Thoracic aorta (tissue), 2 donors: ENCODE measurements at regions not wholly inside any gene's neighbourhood (a gene's known extent, or its start where the extent isn't known, plus 50 kb on each side); places are given as distances from the start of the nearest gene placed in this dataset.

ENCODE experiments used
- ATAC-seq: fragments of 150-250 bp; one replicate; pipeline ENCODE4 v1.8.0; 2017; ENCODE audit warnings: low read depth; ENCODE audit not compliant: insufficient number of reproducible peaks, low FRiP score
- DNase-seq: peaks from one replicate; pipeline ENCODE4 v3.0.0-alpha.2; 2020; ENCODE audit warnings: low spot score
- H3K27ac ChIP-seq, 2 donors: fragments of 200-600 bp; sonication (generic); 1 replicate in 1 of 2; 2 replicates in 1 of 2; pipeline ENCODE4 v1.5.1; 2016; ENCODE audit warnings: mild to moderate bottlenecking in 2 of 2, moderate library complexity in 2 of 2
- H3K27me3 ChIP-seq: fragments of 200-600 bp; sonication (generic); replicated peaks from 2 replicates; pipeline ENCODE4 v1.6.0; 2016; ENCODE audit warnings: mild to moderate bottlenecking; ENCODE audit not compliant: insufficient read depth
- H3K36me3 ChIP-seq: fragments of 200-600 bp; sonication (generic); one replicate; pipeline ENCODE4 v1.5.1; 2016
- H3K4me1 ChIP-seq, 2 donors: fragments of 200-600 bp; sonication (generic); 1 replicate in 1 of 2; 2 replicates in 1 of 2; pipeline versions ENCODE4 v1.5.1 to v1.6.0; 2016; ENCODE audit warnings: low read depth in 2 of 2, mild to moderate bottlenecking in 1 of 2; ENCODE audit not compliant: control insufficient read depth in 1 of 2
- H3K4me3 ChIP-seq: fragments of 200-600 bp; sonication (generic); 2 replicates; pipeline ENCODE4 v1.5.1; 2016; ENCODE audit warnings: mild to moderate bottlenecking
- H3K9me3 ChIP-seq: fragments of 200-600 bp; sonication (generic); 2 replicates; pipeline ENCODE4 v1.5.1; 2016
- TF ChIP-seq, protein P1 (sequence below): fragments of 200-600 bp; sonication (generic); IDR thresholded peaks from one replicate; pipeline ENCODE4 v1.5.1; 2019; ENCODE audit warnings: antibody characterized with exemption

DNA sequence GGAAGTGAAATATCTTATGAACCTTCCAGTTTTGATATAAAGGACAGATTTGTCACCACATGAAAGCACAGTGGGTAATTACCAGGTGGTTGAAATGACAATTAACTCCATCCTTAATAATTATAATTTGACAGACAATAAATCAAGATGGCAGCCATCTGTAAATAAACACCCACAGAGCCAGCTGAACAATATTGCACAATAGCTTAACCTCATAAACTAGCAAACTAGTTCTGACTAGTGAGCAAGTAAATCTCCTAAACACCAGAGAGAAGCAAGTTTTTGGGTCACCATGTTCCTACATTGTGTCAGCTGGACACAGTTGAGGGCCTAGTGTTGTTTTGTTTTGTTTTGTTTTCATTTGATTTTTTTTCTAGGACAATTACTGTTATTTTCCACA is 577.4 kb downstream of the ACTL7B start:
- ATAC-seq (no peak), DNase-seq (no peak)
- Histone ChIP-seq H3K27me3 (no peaks in the 10 kb centered on the region), H3K36me3 (no peaks in the 10 kb centered on the region), H3K27ac (no peak overlapping the region), H3K9me3 (no peaks in the 10 kb centered on the region), H3K4me3 (no peak overlapping the region), H3K4me1 (no peaks in the 10 kb centered on the region)
- TF ChIP-seq, protein P1, sequence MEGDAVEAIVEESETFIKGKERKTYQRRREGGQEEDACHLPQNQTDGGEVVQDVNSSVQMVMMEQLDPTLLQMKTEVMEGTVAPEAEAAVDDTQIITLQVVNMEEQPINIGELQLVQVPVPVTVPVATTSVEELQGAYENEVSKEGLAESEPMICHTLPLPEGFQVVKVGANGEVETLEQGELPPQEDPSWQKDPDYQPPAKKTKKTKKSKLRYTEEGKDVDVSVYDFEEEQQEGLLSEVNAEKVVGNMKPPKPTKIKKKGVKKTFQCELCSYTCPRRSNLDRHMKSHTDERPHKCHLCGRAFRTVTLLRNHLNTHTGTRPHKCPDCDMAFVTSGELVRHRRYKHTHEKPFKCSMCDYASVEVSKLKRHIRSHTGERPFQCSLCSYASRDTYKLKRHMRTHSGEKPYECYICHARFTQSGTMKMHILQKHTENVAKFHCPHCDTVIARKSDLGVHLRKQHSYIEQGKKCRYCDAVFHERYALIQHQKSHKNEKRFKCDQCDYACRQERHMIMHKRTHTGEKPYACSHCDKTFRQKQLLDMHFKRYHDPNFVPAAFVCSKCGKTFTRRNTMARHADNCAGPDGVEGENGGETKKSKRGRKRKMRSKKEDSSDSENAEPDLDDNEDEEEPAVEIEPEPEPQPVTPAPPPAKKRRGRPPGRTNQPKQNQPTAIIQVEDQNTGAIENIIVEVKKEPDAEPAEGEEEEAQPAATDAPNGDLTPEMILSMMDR: no peak

DNA sequence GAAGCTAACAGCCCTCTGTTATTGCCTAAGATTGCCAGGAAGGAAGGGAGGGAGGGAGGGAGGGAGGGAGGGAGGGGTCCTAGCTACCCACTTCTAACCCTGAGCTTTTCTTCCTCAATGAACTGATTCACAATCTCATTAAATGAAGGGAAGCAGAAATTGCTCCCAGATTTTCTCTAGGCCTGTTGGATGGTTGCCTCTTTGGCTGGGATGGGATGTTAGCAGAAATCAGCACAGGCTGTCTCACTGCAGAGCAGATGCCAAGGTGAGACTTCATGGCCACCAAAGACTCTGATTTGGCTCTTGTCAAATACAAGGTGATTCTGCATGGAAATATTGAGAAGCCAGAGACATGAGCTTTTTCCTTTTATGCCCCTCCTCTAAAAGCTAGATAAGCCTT is 578.6 kb downstream of the ACTL7B start:
- TF ChIP-seq, protein P1: no peak
- Histone ChIP-seq H3K9me3 (no peaks in the 10 kb centered on the region), H3K4me3 (no peak overlapping the region), H3K27ac (no peak overlapping the region), H3K27me3 (no peaks in the 10 kb centered on the region), H3K36me3 (no peaks in the 10 kb centered on the region), H3K4me1 (peaks cover 0 to 3% of the 10 kb centered on the region in 2 donors)
- ATAC-seq (no peak), DNase-seq (no peak)

DNA sequence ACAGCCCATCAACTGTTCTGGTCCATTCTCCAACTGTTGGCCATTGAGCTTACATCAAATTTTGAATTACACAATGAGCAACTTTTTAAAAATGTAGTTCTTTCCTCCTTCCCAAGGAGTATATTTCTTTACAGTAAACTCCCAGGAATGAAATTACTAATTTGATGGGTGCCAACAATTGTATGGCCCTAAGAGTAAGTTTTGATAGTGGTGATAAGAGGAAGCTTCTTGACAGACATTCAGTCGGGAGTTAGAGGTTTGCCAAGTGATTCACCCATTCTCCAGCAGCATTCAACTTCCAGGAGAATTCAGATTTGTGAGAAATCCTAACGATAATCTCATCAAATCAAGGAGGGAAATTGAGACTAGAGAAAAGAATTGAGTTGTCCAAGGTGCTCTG is 579.9 kb downstream of the ACTL7B start:
- H3K4me1 ChIP-seq: peaks cover 0 to 6% of the 10 kb centered on the region in 2 donors
- no peak for ATAC-seq
- DNase-seq: no peak
- no peaks in the 10 kb centered on the region for H3K9me3 ChIP-seq
- TF ChIP-seq, protein P1: no peak
- no peaks in the 10 kb centered on the region for H3K36me3 ChIP-seq
- no peaks in the 10 kb centered on the region for H3K27me3 ChIP-seq
- H3K27ac ChIP-seq: no peak overlapping the region
- H3K4me3 ChIP-seq: no peak overlapping the region

DNA sequence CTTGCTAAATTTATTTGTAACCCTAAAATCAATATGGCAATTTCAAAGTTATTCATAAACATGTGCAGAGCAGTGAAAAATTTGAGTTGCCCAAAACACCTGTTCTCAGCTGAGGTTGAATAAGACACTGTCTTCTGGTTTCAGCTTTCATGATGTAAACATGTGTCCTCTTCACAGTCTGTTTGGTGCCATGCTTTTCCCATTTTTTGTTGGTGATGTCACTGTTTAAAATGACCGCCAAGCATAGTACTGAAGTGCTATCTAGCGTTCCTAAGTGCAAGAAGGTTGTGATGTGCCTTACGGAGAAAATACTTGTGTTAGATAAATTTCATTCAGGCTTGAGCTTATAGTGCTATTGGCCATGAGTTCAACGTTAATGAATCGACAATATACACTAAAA is 580.8 kb downstream of the ACTL7B start:
- H3K27me3 ChIP-seq: no peaks in the 10 kb centered on the region
- ATAC-seq (no peak), DNase-seq (no peak)
- H3K27ac ChIP-seq: no peak overlapping the region
- H3K4me1 ChIP-seq: peaks cover 0 to 6% of the 10 kb centered on the region in 2 donors
- no peaks in the 10 kb centered on the region for H3K9me3 ChIP-seq
- no peaks in the 10 kb centered on the region for H3K36me3 ChIP-seq
- TF ChIP-seq, protein P1: no peak
- H3K4me3 ChIP-seq: no peak overlapping the region

DNA sequence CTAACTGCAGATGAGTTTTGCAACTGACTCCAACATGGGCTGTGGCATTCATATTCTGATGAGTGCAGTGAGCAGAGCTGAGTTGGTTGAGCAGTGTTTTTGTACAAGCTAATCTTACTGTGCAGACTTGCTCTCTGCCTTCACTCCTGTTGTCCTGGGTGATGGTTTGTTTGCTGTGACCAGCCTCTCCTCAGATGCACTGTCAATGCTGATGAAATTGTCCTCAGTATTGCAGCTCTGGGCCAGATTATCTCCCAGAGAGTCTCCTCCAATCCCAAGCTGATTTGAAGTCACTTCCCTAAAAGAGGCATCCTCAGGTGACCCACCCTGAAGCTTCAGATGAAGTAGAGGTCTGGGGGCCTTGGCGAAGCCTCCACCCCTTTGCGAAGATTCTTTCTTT is 581.8 kb downstream of the ACTL7B start:
- TF ChIP-seq, protein P1: no peak
- H3K27ac ChIP-seq: no peak overlapping the region
- no peaks in the 10 kb centered on the region for H3K9me3 ChIP-seq
- no peaks in the 10 kb centered on the region for H3K27me3 ChIP-seq
- H3K36me3 ChIP-seq: no peaks in the 10 kb centered on the region
- DNase-seq: no peak
- peaks cover 0 to 6% of the 10 kb centered on the region in 2 donors for H3K4me1 ChIP-seq
- ATAC-seq: no peak
- no peak overlapping the region for H3K4me3 ChIP-seq
